IMR-90 (cell line): ENCODE measurements at regions not wholly inside any gene's neighbourhood (a gene's known extent, or its start where the extent isn't known, plus 50 kb on each side); places are given as distances from the start of the nearest gene placed in this dataset.

Experiments used
- ATAC-seq: fragments of 200-7000 bp; cut with Tn5 transposase; 2 replicates; pipeline ENCODE4 v1.9.1; 2020; ENCODE audit warnings: low read depth, mild to moderate bottlenecking, moderate library complexity
- BruUV-seq: library from RNA; stranded (reverse); fragments of 400-500 nt; replicated peaks from 2 replicates; lab custom pipeline; 2021; lab: Mats Ljungman, UMichigan
- CTCF ChIA-PET: fragments of 300-600 bp; formaldehyde crosslinking; extraction: SDS; loops from one replicate; lab custom pipeline; 2021; ENCODE audit warnings: antibody characterized with exemption; lab: Yijun Ruan, JAX
- POLR2A ChIA-PET: fragments of 300-600 bp; sonication (Branson Sonifier 250); formaldehyde crosslinking; loops from one replicate; lab custom pipeline; 2022; ENCODE audit warnings: antibody characterized with exemption; ENCODE audit not compliant: unreplicated experiment; lab: Charles Lee
- DNase-seq: peaks from one replicate; pipeline ENCODE4 v3.0.0; 2013
- H2AFZ ChIP-seq: replicated peaks from 2 replicates; pipeline ENCODE3; 2013; ENCODE audit warnings: low read length, mild to moderate bottlenecking; ENCODE audit not compliant: poor library complexity
- H2AK5ac ChIP-seq: 2 replicates; pipeline ENCODE4 v1.6.1; 2013; ENCODE audit warnings: low read depth, low read length, inconsistent platforms
- H2AK9ac ChIP-seq: replicated peaks from 2 replicates; pipeline ENCODE3; 2013; ENCODE audit warnings: mild to moderate bottlenecking, low read depth, low read length, moderate library complexity; ENCODE audit not compliant: poor library complexity
- H2BK120ac ChIP-seq: 2 replicates; pipeline ENCODE4 v1.6.1; 2013; ENCODE audit warnings: low read depth, low read length, inconsistent platforms
- H2BK15ac ChIP-seq: 3 replicates; pipeline ENCODE4 v1.6.1; 2013; ENCODE audit warnings: low read depth, low read length, inconsistent platforms
- H2BK20ac ChIP-seq: 2 replicates; pipeline ENCODE4 v1.6.1; 2013; ENCODE audit warnings: low read depth, mild to moderate bottlenecking, inconsistent platforms, low read length, moderate library complexity
- H2BK5ac ChIP-seq: 2 replicates; pipeline ENCODE4 v1.6.1; 2013; ENCODE audit warnings: mild to moderate bottlenecking, low read depth, low read length, inconsistent platforms; ENCODE audit not compliant: poor library complexity, severe bottlenecking
- H3K14ac ChIP-seq: replicated peaks from 2 replicates; pipeline ENCODE4 v1.6.1; 2013; ENCODE audit warnings: low read depth, low read length, inconsistent platforms
- H3K18ac ChIP-seq: 2 replicates; pipeline ENCODE4 v1.6.1; 2013; ENCODE audit warnings: low read depth, low read length, control low read depth
- H3K23ac ChIP-seq: 2 replicates; pipeline ENCODE4 v1.6.1; 2013; ENCODE audit warnings: low read depth, low read length, inconsistent platforms
- H3K27ac ChIP-seq: 2 replicates; pipeline ENCODE4 v1.5.1; 2013; ENCODE audit warnings: mild to moderate bottlenecking, control low read depth, low read length; ENCODE audit not compliant: insufficient read depth
- H3K27me3 ChIP-seq: 2 replicates; pipeline ENCODE4 v1.6.1; 2013; ENCODE audit warnings: low read length; ENCODE audit not compliant: control insufficient read depth, insufficient read depth
- H3K36me3 ChIP-seq: 2 replicates; pipeline ENCODE4 v1.6.1; 2013; ENCODE audit warnings: low read length, mixed read lengths; ENCODE audit not compliant: control insufficient read depth, insufficient read depth
- H3K4ac ChIP-seq: 2 replicates; pipeline ENCODE4 v1.6.1; 2013; ENCODE audit warnings: low read depth, low read length, inconsistent platforms
- H3K4me1 ChIP-seq: 2 replicates; pipeline ENCODE4 v1.6.1; 2013; ENCODE audit warnings: low read length, mixed read lengths; ENCODE audit not compliant: control insufficient read depth, insufficient read depth
- H3K4me2 ChIP-seq: 2 replicates; pipeline ENCODE4 v1.6.1; 2013; ENCODE audit warnings: low read depth, mild to moderate bottlenecking, control low read depth, low read length, moderate library complexity
- H3K4me3 ChIP-seq: 2 replicates; pipeline ENCODE4 v1.5.1; 2013; ENCODE audit warnings: low read depth, mild to moderate bottlenecking, control low read depth, low read length, moderate library complexity; ENCODE audit not compliant: insufficient read depth
- H3K56ac ChIP-seq: 2 replicates; pipeline ENCODE4 v1.6.1; 2013; ENCODE audit warnings: low read length, inconsistent platforms; ENCODE audit not compliant: insufficient read depth; ENCODE audit errors: extremely low read depth
- H3K79me1 ChIP-seq, 2 experiments: 2 replicates each; pipeline ENCODE4 v1.6.1; 2013; ENCODE audit warnings: low read length in 2 of 2, inconsistent platforms in 1 of 2, low read depth in 1 of 2
- H3K9ac ChIP-seq: 2 replicates; pipeline ENCODE4 v1.6.1; 2013; ENCODE audit warnings: low read depth, low read length, control low read depth
- H3K9me1 ChIP-seq: 2 replicates; pipeline ENCODE4 v1.6.1; 2013; ENCODE audit warnings: low read length, inconsistent platforms; ENCODE audit not compliant: insufficient read depth
- H3K9me3 ChIP-seq: 2 replicates; pipeline ENCODE4 v1.6.1; 2013; ENCODE audit warnings: low read length; ENCODE audit not compliant: control insufficient read depth, insufficient read depth
- H4K20me1 ChIP-seq: 2 replicates; pipeline ENCODE4 v1.6.1; 2013; ENCODE audit warnings: low read length, inconsistent platforms; ENCODE audit not compliant: insufficient read depth
- H4K5ac ChIP-seq: 2 replicates; pipeline ENCODE4 v1.6.1; 2013; ENCODE audit warnings: mild to moderate bottlenecking, low read depth, low read length, control low read depth
- H4K8ac ChIP-seq, 2 experiments: 2 replicates each; pipeline ENCODE4 v1.6.1; 2013; ENCODE audit warnings: low read depth in 2 of 2, low read length in 2 of 2, control low read depth in 1 of 2, inconsistent platforms in 1 of 2
- H4K91ac ChIP-seq: 2 replicates; pipeline ENCODE4 v1.6.1; 2013; ENCODE audit warnings: low read depth, low read length, inconsistent platforms; ENCODE audit not compliant: insufficient read depth
- CHD1 ChIP-seq: IDR thresholded peaks from 2 replicates; pipeline ENCODE4 v1.6.1; 2012; ENCODE audit warnings: low read depth, low read length, improper control_type of control experiment
- FOS ChIP-seq: fragments of 150-350 bp; IDR thresholded peaks from 2 replicates; pipeline ENCODE4 v1.6.1; 2016; ENCODE audit warnings: low read depth, low read length
- MAFK ChIP-seq: IDR thresholded peaks from 2 replicates; pipeline ENCODE4 v1.6.1; 2012; ENCODE audit warnings: low read depth, low read length, improper control_type of control experiment
- MAZ ChIP-seq: IDR thresholded peaks from 2 replicates; pipeline ENCODE4 v1.6.1; 2012; ENCODE audit warnings: low read depth, mild to moderate bottlenecking, low read length, improper control_type of control experiment, moderate library complexity, borderline replicate concordance
- MXI1 ChIP-seq: IDR thresholded peaks from 2 replicates; pipeline ENCODE4 v1.6.1; 2012; ENCODE audit warnings: low read depth, mild to moderate bottlenecking, low read length, moderate library complexity, borderline replicate concordance
- NFE2L2 ChIP-seq: fragments of 150-350 bp; IDR thresholded peaks from 2 replicates; pipeline ENCODE4 v1.6.1; 2016; ENCODE audit warnings: low read depth, mild to moderate bottlenecking, low read length
- RAD21 ChIP-seq: IDR thresholded peaks from 2 replicates; pipeline ENCODE4 v1.6.1; 2012; ENCODE audit warnings: low read length, improper control_type of control experiment
- RCOR1 ChIP-seq: IDR thresholded peaks from 2 replicates; pipeline ENCODE4 v1.6.1; 2012; ENCODE audit warnings: mild to moderate bottlenecking, low read length, improper control_type of control experiment; ENCODE audit not compliant: insufficient replicate concordance
- RFX5 ChIP-seq: IDR thresholded peaks from 2 replicates; pipeline ENCODE4 v1.8.0; 2012; ENCODE audit warnings: low read depth, mild to moderate bottlenecking, low read length, moderate library complexity
- WGBS, 2 experiments: methylation state at CpG; one replicate each; pipeline versions ENCODE4 v1.1.5 to v1.1.7; 2013; ENCODE audit warnings: missing lambda C conversion rate in 2 of 2; ENCODE audit not compliant: insufficient read length in 1 of 2; ENCODE audit errors: extremely low coverage in 2 of 2; 5-methylcytosine and 5-hydroxymethylcytosine counted together
- dilution Hi-C: fragments of 300-500 bp; cut with HindIII; formaldehyde crosslinking; loops from one replicate; pipeline ENCODE4 v1.14.3; 2018; ENCODE audit warnings: low sequenced_read_pairs; ENCODE audit not compliant: unreplicated experiment
- in situ Hi-C: fragments of 300-500 bp; cut with MboI; formaldehyde crosslinking; loops from 3 replicates; pipeline ENCODE4 v1.14.3; 2019; ENCODE audit warnings: low sequenced_read_pairs, inconsistent platforms, mixed read lengths
- intact Hi-C: fragments of 100-400 bp; cut with micrococcal nuclease; formaldehyde crosslinking; loops from 2 replicates; pipeline ENCODE4 v1.10.0; 2022
- TF ChIP-seq, protein P1 (sequence below): fragments of 150-350 bp; IDR thresholded peaks from 2 replicates; pipeline ENCODE4 v1.6.1; 2016; ENCODE audit warnings: low read depth, mild to moderate bottlenecking, low read length, moderate library complexity, borderline replicate concordance
- TF ChIP-seq, protein P2 (sequence below): fragments of 150-350 bp; IDR thresholded peaks from 2 replicates; pipeline ENCODE4 v1.6.1; 2017; ENCODE audit warnings: mild to moderate bottlenecking, antibody characterized with exemption, low read length, low read depth
- TF ChIP-seq, protein P3 (sequence below): conservative IDR thresholded peaks from 2 replicates; pipeline ENCODE4 v1.5.1; 2012; ENCODE audit warnings: mild to moderate bottlenecking, low read depth, low read length, improper control_type of control experiment

DNA sequence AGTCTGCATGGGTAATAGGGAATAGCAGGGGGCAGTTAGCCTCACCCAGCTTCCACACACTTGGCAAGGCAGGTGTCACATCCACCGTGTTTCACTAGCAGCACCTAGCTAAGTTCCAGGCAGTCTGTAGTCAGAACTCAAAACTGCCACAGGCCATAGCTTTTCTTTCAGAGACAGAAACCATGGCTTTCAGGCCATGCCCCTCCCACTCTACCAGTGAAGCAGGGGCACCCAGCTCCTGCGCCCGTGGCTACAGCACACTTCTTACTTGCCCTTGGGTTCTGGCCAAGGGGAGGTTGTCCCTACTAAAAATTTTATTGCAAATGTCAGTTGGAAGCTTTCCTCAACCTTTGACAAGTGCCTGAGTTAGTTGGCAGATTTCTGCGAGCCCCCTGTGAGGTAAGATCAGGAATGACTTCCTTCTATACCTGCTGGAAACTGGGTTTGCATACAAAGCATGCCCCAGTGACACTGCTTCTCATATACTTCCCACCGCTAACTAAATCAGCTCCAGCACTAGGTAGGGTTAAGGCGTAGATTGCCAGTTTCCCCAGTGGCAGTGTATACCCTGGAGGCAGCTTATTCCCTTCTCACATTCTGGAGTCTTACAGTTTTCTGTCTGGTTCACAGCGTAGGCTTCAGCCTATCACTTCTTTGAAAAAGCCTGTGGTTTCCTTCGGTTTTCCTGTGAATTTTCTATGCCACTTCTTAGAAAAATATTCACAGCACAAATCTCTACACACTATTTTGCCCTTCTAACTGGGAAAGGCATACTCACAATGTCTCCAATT lies 139.0 kb upstream of the LUZP2 start:
- no peak overlapping the region for H2AK9ac ChIP-seq
- CTCF ChIA-PET = interaction anchor here (0.9 kb wide), 1 partner anchor 9 kb away, joined by 3 read pairs; no protein-coding TSS in a partner anchor
- no peaks in the 10 kb centered on the region for H3K79me1 ChIP-seq
- no peaks in the 10 kb centered on the region for H3K27me3 ChIP-seq
- H4K8ac ChIP-seq = no peak overlapping the region
- no peak overlapping the region for H4K91ac ChIP-seq
- dilution Hi-C loops = no loop called here
- H3K4me1 ChIP-seq = peaks cover 2% of the 10 kb centered on the region; the same call in 1 of the 2 replicates
- no TSS peak for BruUV-seq
- H3K9ac ChIP-seq = no peak overlapping the region
- H3K18ac ChIP-seq = no peak overlapping the region
- TF ChIP-seq, protein P1, sequence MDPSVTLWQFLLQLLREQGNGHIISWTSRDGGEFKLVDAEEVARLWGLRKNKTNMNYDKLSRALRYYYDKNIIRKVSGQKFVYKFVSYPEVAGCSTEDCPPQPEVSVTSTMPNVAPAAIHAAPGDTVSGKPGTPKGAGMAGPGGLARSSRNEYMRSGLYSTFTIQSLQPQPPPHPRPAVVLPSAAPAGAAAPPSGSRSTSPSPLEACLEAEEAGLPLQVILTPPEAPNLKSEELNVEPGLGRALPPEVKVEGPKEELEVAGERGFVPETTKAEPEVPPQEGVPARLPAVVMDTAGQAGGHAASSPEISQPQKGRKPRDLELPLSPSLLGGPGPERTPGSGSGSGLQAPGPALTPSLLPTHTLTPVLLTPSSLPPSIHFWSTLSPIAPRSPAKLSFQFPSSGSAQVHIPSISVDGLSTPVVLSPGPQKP = no peak
- TF ChIP-seq RCOR1 (no peak), FOS (no peak), MXI1 (no peak), NFE2L2 (no peak), RAD21 (no peak), MAZ (no peak), RFX5 (no peak), CHD1 (no peak), MAFK (no peak)
- TF ChIP-seq, protein P2, sequence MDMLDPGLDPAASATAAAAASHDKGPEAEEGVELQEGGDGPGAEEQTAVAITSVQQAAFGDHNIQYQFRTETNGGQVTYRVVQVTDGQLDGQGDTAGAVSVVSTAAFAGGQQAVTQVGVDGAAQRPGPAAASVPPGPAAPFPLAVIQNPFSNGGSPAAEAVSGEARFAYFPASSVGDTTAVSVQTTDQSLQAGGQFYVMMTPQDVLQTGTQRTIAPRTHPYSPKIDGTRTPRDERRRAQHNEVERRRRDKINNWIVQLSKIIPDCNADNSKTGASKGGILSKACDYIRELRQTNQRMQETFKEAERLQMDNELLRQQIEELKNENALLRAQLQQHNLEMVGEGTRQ = no peak
- TF ChIP-seq, protein P3, sequence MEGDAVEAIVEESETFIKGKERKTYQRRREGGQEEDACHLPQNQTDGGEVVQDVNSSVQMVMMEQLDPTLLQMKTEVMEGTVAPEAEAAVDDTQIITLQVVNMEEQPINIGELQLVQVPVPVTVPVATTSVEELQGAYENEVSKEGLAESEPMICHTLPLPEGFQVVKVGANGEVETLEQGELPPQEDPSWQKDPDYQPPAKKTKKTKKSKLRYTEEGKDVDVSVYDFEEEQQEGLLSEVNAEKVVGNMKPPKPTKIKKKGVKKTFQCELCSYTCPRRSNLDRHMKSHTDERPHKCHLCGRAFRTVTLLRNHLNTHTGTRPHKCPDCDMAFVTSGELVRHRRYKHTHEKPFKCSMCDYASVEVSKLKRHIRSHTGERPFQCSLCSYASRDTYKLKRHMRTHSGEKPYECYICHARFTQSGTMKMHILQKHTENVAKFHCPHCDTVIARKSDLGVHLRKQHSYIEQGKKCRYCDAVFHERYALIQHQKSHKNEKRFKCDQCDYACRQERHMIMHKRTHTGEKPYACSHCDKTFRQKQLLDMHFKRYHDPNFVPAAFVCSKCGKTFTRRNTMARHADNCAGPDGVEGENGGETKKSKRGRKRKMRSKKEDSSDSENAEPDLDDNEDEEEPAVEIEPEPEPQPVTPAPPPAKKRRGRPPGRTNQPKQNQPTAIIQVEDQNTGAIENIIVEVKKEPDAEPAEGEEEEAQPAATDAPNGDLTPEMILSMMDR = no peak
- H2AFZ ChIP-seq = no peak overlapping the region
- H2AK5ac ChIP-seq = no peak overlapping the region
- H3K4me2 ChIP-seq = no peak overlapping the region
- no peak overlapping the region for H3K14ac ChIP-seq
- WGBS, 2 experiments = 91% methylated on average over 4 of the region's 8 CpGs; no CpG with 5 or more reads in 1 of the 2 experiments
- in situ Hi-C loops = no loop called here
- no peaks in the 10 kb centered on the region for H3K36me3 ChIP-seq
- no peak overlapping the region for H2BK120ac ChIP-seq
- no peak overlapping the region for H3K4me3 ChIP-seq
- H4K5ac ChIP-seq = no peak overlapping the region
- DNase-seq = no peak
- H3K27ac ChIP-seq = no peak overlapping the region
- POLR2A ChIA-PET = interaction anchor here (0.6 kb wide), 1 partner anchor 10 kb away, joined by 4 read pairs; no protein-coding TSS in a partner anchor
- H3K9me1 ChIP-seq = no peaks in the 10 kb centered on the region
- no peak overlapping the region for H2BK20ac ChIP-seq
- no peaks in the 10 kb centered on the region for H3K9me3 ChIP-seq
- H3K56ac ChIP-seq = no peak overlapping the region
- intact Hi-C loops = no loop called here
- H3K23ac ChIP-seq = no peak overlapping the region
- H2BK15ac ChIP-seq = no peak overlapping the region
- no peak for ATAC-seq
- H4K20me1 ChIP-seq = no peaks in the 10 kb centered on the region
- H2BK5ac ChIP-seq = no peak overlapping the region
- no peak overlapping the region for H3K4ac ChIP-seq
